Gastroesophageal sphincter (tissue), 4 donors: ENCODE measurements at regions not wholly inside any gene's neighbourhood (a gene's known extent, or its start where the extent isn't known, plus 50 kb on each side); places are given as distances from the start of the nearest gene placed in this dataset.

Experiments used
- ATAC-seq: fragments of 150-250 bp; one replicate; pipeline ENCODE4 v1.9.1; 2016; ENCODE audit warnings: mild to moderate bottlenecking, moderate library complexity
- H3K27ac ChIP-seq, 4 donors: fragments of 200-600 bp; sonication (generic) in 3 of 4; 1 replicate in 3 of 4; 2 replicates in 1 of 4; pipeline ENCODE4 v1.5.1; 2016 to 2019
- H3K27me3 ChIP-seq: fragments of 200-600 bp; sonication (generic); one replicate; pipeline ENCODE4 v1.5.1; 2019
- H3K36me3 ChIP-seq, 2 donors: fragments of 200-600 bp; sonication (generic); one replicate each; pipeline ENCODE4 v1.5.1; 2019; ENCODE audit warnings: control low read depth in 1 of 2
- H3K4me1 ChIP-seq, 3 donors: fragments of 200-600 bp; sonication (generic); 1 replicate in 2 of 3; 2 replicates in 1 of 3; pipeline ENCODE4 v1.5.1; 2016 to 2019; ENCODE audit warnings: control low read depth in 2 of 3
- H3K4me3 ChIP-seq, 2 donors: fragments of 200-600 bp; sonication (generic); one replicate each; pipeline ENCODE4 v1.5.1; 2019; ENCODE audit warnings: mild to moderate bottlenecking in 1 of 2, moderate library complexity in 1 of 2
- H3K9me3 ChIP-seq, 3 donors: fragments of 200-600 bp; sonication (generic); one replicate each; pipeline ENCODE4 v1.5.1; 2017 to 2019; ENCODE audit warnings: control low read depth in 2 of 3
- EP300 ChIP-seq: sonication (generic); formaldehyde crosslinking; IDR thresholded peaks from one replicate; pipeline ENCODE4 v1.6.1; 2017; ENCODE audit warnings: antibody characterized with exemption, mild to moderate bottlenecking
- POLR2A ChIP-seq, 2 donors: fragments of 450-650 bp; IDR thresholded peaks; one replicate each; pipeline ENCODE4 v1.6.1; 2017; ENCODE audit warnings: antibody characterized with exemption in 2 of 2, mild to moderate bottlenecking in 2 of 2, moderate library complexity in 1 of 2
- POLR2AphosphoS5 ChIP-seq: sonication (generic); formaldehyde crosslinking; IDR thresholded peaks from one replicate; pipeline ENCODE4 v1.6.1; 2017; ENCODE audit warnings: antibody characterized with exemption
- WGBS, 2 donors: methylation state at CpG; one replicate each; pipeline ENCODE4 v1.1.5; 2018; ENCODE audit warnings: low coverage in 1 of 2; 5-methylcytosine and 5-hydroxymethylcytosine counted together
- TF ChIP-seq, protein P1 (sequence below), 4 experiments: fragments of 200-600 bp in 2 of 4; fragments of 450-650 bp in 2 of 4; sonication (generic) in 1 of 4; IDR thresholded peaks; one replicate each; pipeline ENCODE4 v1.5.1; 2017 to 2019; ENCODE audit warnings: antibody characterized with exemption in 4 of 4, mild to moderate bottlenecking in 2 of 4, moderate library complexity in 2 of 4

DNA sequence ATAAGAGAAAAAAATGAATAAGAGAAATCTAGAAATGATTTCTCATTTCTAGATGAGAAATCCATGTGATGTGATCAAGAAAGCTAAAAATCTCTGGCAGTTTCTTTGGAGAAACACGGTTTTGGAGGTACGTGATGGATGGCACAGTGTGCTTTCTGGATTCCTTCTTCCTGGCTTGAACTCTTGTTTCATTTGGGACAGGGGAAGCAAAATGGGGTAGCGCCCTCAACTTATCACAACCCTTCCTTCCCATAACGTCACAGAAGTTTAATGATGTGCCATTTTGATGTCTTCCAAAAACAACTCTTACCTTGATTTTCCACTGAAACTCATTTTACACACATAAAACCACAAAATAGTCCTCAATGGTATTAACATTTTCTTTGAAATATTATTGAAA is 1037.3 kb downstream of the ROBO2 start:
- Histone ChIP-seq H3K4me3 (no peak overlapping the region), H3K27ac (no peak overlapping the region), H3K4me1 (no peaks in the 10 kb centered on the region), H3K36me3 (no peaks in the 10 kb centered on the region), H3K27me3 (no peaks in the 10 kb centered on the region), H3K9me3 (no peaks in the 10 kb centered on the region)
- TF ChIP-seq EP300 = no peak
- TF ChIP-seq, protein P1, sequence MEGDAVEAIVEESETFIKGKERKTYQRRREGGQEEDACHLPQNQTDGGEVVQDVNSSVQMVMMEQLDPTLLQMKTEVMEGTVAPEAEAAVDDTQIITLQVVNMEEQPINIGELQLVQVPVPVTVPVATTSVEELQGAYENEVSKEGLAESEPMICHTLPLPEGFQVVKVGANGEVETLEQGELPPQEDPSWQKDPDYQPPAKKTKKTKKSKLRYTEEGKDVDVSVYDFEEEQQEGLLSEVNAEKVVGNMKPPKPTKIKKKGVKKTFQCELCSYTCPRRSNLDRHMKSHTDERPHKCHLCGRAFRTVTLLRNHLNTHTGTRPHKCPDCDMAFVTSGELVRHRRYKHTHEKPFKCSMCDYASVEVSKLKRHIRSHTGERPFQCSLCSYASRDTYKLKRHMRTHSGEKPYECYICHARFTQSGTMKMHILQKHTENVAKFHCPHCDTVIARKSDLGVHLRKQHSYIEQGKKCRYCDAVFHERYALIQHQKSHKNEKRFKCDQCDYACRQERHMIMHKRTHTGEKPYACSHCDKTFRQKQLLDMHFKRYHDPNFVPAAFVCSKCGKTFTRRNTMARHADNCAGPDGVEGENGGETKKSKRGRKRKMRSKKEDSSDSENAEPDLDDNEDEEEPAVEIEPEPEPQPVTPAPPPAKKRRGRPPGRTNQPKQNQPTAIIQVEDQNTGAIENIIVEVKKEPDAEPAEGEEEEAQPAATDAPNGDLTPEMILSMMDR (IDR thresholded peaks at IDR 0.05) = no peak
- no peak for TF ChIP-seq POLR2AphosphoS5
- no peak for TF ChIP-seq POLR2A (IDR thresholded peaks at IDR 0.05)
- ATAC-seq = no peak
- WGBS, 2 donors = 76 to 77% methylated on average over 4 of the region's 4 CpGs

DNA sequence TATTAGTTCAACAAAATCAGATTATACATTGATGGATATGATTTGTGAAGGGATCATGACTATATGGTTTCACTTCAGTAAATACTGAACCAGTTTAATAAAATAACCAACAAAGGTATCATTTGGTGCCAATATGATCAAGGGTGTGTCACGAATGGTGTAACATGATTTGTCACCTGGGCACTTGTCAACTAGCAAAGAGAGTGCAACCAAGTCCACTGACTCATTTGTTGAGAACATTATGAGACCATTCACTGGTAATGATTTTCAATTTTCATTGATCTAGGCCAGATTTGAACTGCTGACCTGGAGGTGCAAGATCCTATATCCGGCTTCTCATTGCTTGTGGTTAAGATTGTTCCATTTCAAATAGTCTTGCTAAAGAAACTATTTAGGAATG is 1037.9 kb downstream of the ROBO2 start:
- no peak for ATAC-seq
- H3K27ac ChIP-seq = no peak overlapping the region
- H3K4me3 ChIP-seq = no peak overlapping the region
- no peaks in the 10 kb centered on the region for H3K36me3 ChIP-seq
- WGBS, 2 donors = 96 to 97% methylated on average over 2 of the region's 2 CpGs
- H3K27me3 ChIP-seq = no peaks in the 10 kb centered on the region
- no peaks in the 10 kb centered on the region for H3K9me3 ChIP-seq
- TF ChIP-seq POLR2A (IDR thresholded peaks at IDR 0.05) (no peak), POLR2AphosphoS5 (no peak), EP300 (no peak)
- TF ChIP-seq, protein P1 (IDR thresholded peaks at IDR 0.05) = no peak
- no peaks in the 10 kb centered on the region for H3K4me1 ChIP-seq

DNA sequence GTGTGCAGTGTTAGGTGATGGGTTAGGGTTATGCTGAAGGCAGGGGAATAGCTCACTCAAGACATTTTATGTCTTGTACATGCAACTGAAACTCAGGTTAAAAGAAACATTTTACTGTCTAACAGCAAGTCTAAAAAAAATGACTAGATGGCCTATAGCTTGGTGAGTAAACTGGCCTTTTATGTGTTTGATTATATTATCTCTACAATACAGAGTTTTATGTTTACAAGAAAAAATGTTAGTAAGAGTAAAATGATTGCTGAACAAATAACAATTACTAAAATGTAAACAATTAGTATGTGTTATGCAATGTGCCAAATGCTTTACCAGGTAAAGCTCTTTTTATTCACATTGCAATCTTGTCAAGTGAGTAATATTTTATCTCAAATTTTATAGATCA is 1039.6 kb downstream of the ROBO2 start:
- Histone ChIP-seq H3K27ac (no peak overlapping the region), H3K36me3 (no peaks in the 10 kb centered on the region)
- TF ChIP-seq POLR2AphosphoS5 (no peak), POLR2A (IDR thresholded peaks at IDR 0.05) (no peak), EP300 (no peak)
- TF ChIP-seq, protein P1 (IDR thresholded peaks at IDR 0.05) = no peak

DNA sequence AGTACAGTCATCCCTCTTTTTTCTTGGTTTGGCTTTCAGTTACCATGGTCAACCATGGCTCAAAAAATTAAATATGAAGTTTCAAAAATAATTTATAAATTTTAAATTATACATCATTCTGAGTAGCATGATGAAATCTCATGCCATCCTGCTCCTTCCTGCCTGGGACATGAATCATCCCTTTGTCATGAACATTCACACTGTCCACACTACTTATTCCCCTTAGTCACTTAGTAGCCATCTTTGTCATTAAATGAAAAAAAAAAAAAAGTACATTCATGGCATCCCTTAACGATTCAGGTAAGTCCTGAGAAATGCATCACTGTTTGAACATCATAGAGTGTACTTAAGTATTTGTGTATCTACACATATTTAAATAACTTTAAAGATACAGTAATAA is 1046.3 kb downstream of the ROBO2 start:
- 100% methylated on average over 1 of the region's 1 CpG for WGBS, 2 donors
- Histone ChIP-seq H3K36me3 (no peaks in the 10 kb centered on the region), H3K27me3 (no peaks in the 10 kb centered on the region), H3K9me3 (no peaks in the 10 kb centered on the region), H3K4me3 (no peak overlapping the region), H3K4me1 (no peaks in the 10 kb centered on the region), H3K27ac (no peak overlapping the region)
- no peak for TF ChIP-seq POLR2A (IDR thresholded peaks at IDR 0.05)
- ATAC-seq = no peak

More for the DNA sequence above, 1039.6 kb downstream of the ROBO2 start:
- Histone ChIP-seq H3K4me3 (no peak overlapping the region), H3K4me1 (no peaks in the 10 kb centered on the region), H3K9me3 (no peaks in the 10 kb centered on the region), H3K27me3 (no peaks in the 10 kb centered on the region)
- no peak for ATAC-seq

DNA sequence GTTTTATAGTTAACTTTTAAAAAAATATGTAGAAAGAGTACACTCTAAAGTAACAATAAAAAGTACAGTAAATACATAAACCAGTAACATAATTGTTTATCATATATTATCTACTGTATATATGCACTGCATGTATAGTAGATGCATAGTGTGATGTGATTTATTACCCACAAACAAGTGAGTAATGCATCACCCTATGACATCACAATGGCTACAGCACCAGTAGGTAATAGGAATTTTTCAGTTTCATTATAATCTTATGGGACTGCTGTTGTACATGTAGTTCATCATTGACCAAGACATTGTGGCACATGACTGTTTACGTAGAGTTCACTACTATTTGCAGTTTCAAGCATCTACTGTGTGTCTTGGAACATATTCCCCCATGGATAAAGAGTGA is 1047.2 kb downstream of the ROBO2 start:
- ATAC-seq = no peak
- 63 to 100% methylated on average over 1 of the region's 1 CpG for WGBS, 2 donors
- no peak for TF ChIP-seq POLR2AphosphoS5
- TF ChIP-seq, protein P1 (IDR thresholded peaks at IDR 0.05) = no peak
- no peak for TF ChIP-seq EP300
- no peak for TF ChIP-seq POLR2A (IDR thresholded peaks at IDR 0.05)

DNA sequence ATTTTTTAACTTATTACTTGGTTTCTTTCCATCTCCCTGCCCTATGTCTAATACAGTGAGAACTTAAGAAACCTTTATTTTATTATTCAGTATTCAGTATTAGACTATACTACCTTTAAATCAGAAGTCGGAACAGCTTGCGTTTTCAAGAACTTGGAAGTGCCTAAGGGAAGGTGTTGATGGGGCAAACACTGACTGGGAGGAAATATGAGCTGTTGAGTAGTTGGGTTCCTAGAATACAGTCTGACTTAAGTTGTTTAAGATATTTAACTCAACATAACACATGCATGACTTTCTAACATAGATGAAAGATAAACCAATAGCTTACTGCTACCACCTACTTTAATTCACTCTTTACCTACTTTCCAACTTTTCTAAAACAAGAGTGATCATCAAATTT is 1048.1 kb downstream of the ROBO2 start:
- Histone ChIP-seq H3K4me1 (no peaks in the 10 kb centered on the region), H3K27me3 (no peaks in the 10 kb centered on the region), H3K36me3 (no peaks in the 10 kb centered on the region), H3K27ac (no peak overlapping the region), H3K4me3 (no peak overlapping the region), H3K9me3 (no peaks in the 10 kb centered on the region)
- WGBS, 2 donors = 88 to 100% methylated on average over 2 of the region's 2 CpGs
- ATAC-seq = no peak
- TF ChIP-seq EP300 (no peak), POLR2A (IDR thresholded peaks at IDR 0.05) (no peak)
- TF ChIP-seq, protein P1 (IDR thresholded peaks at IDR 0.05) = no peak

More for the DNA sequence above, 1047.2 kb downstream of the ROBO2 start:
- Histone ChIP-seq H3K27me3 (no peaks in the 10 kb centered on the region), H3K9me3 (no peaks in the 10 kb centered on the region), H3K36me3 (no peaks in the 10 kb centered on the region), H3K4me1 (no peaks in the 10 kb centered on the region), H3K4me3 (no peak overlapping the region), H3K27ac (no peak overlapping the region)
